Gastroesophageal sphincter (tissue), 4 donors: ENCODE measurements at regions not wholly inside any gene's neighbourhood (a gene's known extent, or its start where the extent isn't known, plus 50 kb on each side); places are given as distances from the start of the nearest gene placed in this dataset.

Experiments
- ATAC-seq: fragments of 150-250 bp; one replicate; pipeline ENCODE4 v1.9.1; 2016; ENCODE audit warnings: mild to moderate bottlenecking, moderate library complexity
- H3K27ac ChIP-seq, 4 donors: fragments of 200-600 bp; sonication (generic) in 3 of 4; 1 replicate in 3 of 4; 2 replicates in 1 of 4; pipeline ENCODE4 v1.5.1; 2016 to 2019
- H3K27me3 ChIP-seq: fragments of 200-600 bp; sonication (generic); one replicate; pipeline ENCODE4 v1.5.1; 2019
- H3K36me3 ChIP-seq, 2 donors: fragments of 200-600 bp; sonication (generic); one replicate each; pipeline ENCODE4 v1.5.1; 2019; ENCODE audit warnings: control low read depth in 1 of 2
- H3K4me1 ChIP-seq, 3 donors: fragments of 200-600 bp; sonication (generic); 1 replicate in 2 of 3; 2 replicates in 1 of 3; pipeline ENCODE4 v1.5.1; 2016 to 2019; ENCODE audit warnings: control low read depth in 2 of 3
- H3K4me3 ChIP-seq, 2 donors: fragments of 200-600 bp; sonication (generic); one replicate each; pipeline ENCODE4 v1.5.1; 2019; ENCODE audit warnings: mild to moderate bottlenecking in 1 of 2, moderate library complexity in 1 of 2
- H3K9me3 ChIP-seq, 3 donors: fragments of 200-600 bp; sonication (generic); one replicate each; pipeline ENCODE4 v1.5.1; 2017 to 2019; ENCODE audit warnings: control low read depth in 2 of 3
- CTCF ChIP-seq, 4 experiments: fragments of 200-600 bp in 2 of 4; fragments of 450-650 bp in 2 of 4; sonication (generic) in 1 of 4; IDR thresholded peaks; one replicate each; pipeline ENCODE4 v1.5.1; 2017 to 2019; ENCODE audit warnings: antibody characterized with exemption in 4 of 4, mild to moderate bottlenecking in 2 of 4, moderate library complexity in 2 of 4
- EP300 ChIP-seq: sonication (generic); formaldehyde crosslinking; IDR thresholded peaks from one replicate; pipeline ENCODE4 v1.6.1; 2017; ENCODE audit warnings: antibody characterized with exemption, mild to moderate bottlenecking
- POLR2A ChIP-seq, 2 donors: fragments of 450-650 bp; IDR thresholded peaks; one replicate each; pipeline ENCODE4 v1.6.1; 2017; ENCODE audit warnings: antibody characterized with exemption in 2 of 2, mild to moderate bottlenecking in 2 of 2, moderate library complexity in 1 of 2
- POLR2AphosphoS5 ChIP-seq: sonication (generic); formaldehyde crosslinking; IDR thresholded peaks from one replicate; pipeline ENCODE4 v1.6.1; 2017; ENCODE audit warnings: antibody characterized with exemption
- WGBS, 2 donors: methylation state at CpG; one replicate each; pipeline ENCODE4 v1.1.5; 2018; ENCODE audit warnings: low coverage in 1 of 2; 5-methylcytosine and 5-hydroxymethylcytosine counted together

DNA sequence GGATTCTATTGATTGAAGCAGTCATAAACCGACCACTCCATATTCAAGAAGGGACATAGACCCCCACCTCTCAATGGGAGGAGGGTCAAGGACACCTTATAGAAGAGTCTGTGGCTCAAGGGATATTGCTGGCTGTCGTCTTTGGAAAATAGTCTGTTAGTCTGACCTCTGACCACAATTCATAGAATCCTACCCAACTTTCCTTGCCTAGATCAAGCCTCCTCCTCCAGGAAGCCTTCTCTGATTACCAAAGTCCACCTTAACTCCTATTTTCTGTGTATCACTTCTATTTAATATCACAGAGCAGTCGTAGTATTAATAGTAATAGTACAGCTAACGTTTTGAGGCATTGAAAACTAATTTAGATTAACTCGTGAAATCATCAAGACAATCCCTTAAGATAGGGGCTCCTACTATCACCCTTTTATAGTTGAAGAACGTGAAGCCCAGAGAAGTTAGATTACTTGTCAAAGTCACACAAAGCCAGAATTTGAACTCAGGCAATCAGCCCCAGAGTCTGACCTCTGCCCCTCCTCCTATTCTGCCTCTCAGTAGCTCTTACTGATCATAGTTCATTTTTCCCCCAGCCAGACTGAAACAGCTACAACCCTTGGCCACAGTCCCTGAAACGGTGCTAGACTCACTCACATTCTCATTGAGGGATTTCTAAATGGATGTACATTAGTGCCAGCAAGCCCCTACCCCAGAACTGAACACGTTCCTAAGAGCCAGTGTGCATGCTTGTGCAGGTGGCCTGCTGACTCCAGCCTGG, 636.6 kb downstream of the MID1IP1 start:
- H3K27me3 ChIP-seq, result no peaks in the 10 kb centered on the region
- 77 to 88% methylated on average over 6 of the region's 8 CpGs for WGBS, 2 donors
- TF ChIP-seq POLR2A (IDR thresholded peaks at IDR 0.05) (no peak), POLR2AphosphoS5 (no peak), CTCF (IDR thresholded peaks at IDR 0.05) (no peak), EP300 (no peak)
- ATAC-seq, result no peak
- no peak overlapping the region for H3K4me3 ChIP-seq
- H3K9me3 ChIP-seq, result no peaks in the 10 kb centered on the region
- H3K36me3 ChIP-seq, result no peaks in the 10 kb centered on the region
- H3K4me1 ChIP-seq, result peaks cover 0 to 9% (median 0%) of the 10 kb centered on the region in 3 donors
- H3K27ac ChIP-seq, result no peak overlapping the region

DNA sequence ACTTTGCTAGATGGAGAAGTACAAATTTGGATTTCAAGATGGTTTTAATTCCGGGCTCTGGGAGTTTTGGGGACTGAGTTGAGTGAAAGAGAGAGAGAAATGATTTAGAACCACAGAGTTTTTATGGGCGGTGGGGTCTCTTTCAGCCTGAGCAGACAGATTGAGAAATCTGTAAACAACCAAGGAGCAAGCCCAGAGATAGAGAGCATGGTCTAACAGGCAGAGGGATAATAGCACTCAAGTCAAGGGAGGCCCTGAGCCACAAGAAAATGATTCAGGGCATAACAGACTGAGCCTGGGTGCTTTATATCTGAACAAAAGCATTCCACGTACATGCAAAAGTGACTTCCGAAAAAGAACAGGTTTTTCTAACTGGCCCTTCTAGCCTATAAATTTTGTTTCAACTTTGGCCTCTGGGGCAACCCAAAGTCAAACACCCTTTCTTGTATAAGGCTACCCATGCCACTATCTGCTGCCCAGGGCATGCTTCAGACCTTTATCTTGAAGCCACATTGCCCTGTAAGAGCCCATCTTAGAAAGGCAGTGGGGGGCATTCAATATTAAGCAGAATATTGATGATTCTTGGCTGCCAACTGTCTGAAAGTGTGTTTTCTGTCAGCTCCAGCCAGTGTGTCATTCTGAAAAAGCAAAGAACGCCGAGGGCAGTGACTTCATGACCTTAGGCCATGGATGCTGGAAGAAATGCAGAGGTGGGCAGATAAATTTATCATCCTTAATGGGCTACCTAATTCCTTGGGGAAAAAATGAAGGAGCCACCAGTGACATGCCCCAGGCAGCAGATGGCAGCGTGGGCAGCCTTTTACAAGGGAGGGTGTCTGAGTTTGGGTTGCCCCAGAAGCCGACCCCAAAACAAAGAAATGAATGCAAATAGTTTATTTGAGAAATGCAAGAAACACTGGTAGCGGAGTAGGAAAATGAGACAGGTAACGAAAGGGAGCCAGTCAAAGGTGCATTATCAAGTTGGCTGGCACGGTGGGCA, 637.6 kb downstream of the MID1IP1 start:
- Histone ChIP-seq H3K4me3 (no peak overlapping the region), H3K27me3 (no peaks in the 10 kb centered on the region), H3K36me3 (no peaks in the 10 kb centered on the region), H3K4me1 (peaks cover 0 to 9% (median 0%) of the 10 kb centered on the region in 3 donors), H3K9me3 (no peaks in the 10 kb centered on the region), H3K27ac (no peak overlapping the region)
- peak in 1 of 4 experiments; percentile 22 for TF ChIP-seq CTCF (IDR thresholded peaks at IDR 0.05)
- TF ChIP-seq POLR2A (IDR thresholded peaks at IDR 0.05), result no peak
- TF ChIP-seq EP300, result no peak
- 71 to 78% methylated on average over 6 to 9 of the region's 11 CpGs for WGBS, 2 donors
- no peak for ATAC-seq

DNA sequence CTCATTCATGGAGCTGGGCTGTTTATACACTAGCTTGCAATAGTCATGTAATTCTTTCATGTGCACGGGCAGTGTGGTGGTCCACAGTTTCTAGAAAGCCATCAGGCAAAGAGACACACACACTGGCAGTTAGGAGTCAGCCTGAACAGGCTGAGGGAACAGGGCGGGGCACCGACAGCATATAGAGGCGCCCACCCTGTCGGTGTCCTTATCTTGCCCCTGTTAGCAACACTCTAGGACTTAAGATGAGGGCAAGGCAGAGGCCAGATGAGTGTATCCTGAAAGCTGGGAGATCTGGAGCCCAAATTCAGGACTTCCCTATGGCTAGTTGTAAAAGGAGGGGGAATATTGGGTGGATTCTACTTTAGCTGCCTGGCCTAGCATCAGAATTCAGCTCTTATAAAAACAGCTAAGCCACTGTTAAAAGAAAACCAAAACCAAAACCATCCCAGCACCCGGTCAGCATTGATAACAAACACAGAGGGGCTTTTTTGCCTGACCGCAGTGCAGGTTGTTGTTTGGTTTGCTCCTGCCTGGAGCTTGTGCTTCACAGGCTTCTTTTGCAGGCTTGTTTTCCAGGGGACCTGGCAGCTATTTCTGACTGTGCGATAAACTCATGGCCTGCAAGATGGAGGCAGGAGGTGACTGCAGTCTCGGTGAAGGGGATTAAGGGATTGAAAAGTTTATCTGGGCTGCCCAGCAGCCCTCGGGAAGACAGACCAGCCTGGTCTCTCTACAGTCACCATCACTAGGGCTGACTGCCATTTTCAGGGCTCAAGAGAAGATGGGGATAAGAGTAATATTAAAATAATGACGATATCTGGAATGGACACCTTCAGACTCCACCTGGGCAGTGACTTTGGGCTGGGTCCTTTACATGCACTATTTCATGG, 638.9 kb downstream of the MID1IP1 start:
- no peak for ATAC-seq
- no peaks in the 10 kb centered on the region for H3K27me3 ChIP-seq
- H3K9me3 ChIP-seq, result no peaks in the 10 kb centered on the region
- no peak overlapping the region for H3K27ac ChIP-seq
- H3K4me3 ChIP-seq, result no peak overlapping the region
- H3K4me1 ChIP-seq, result peaks cover 0 to 9% (median 0%) of the 10 kb centered on the region in 3 donors
- TF ChIP-seq POLR2A (IDR thresholded peaks at IDR 0.05), result no peak
- no peak for TF ChIP-seq POLR2AphosphoS5
- TF ChIP-seq EP300, result no peak
- no peak for TF ChIP-seq CTCF (IDR thresholded peaks at IDR 0.05)
- no peaks in the 10 kb centered on the region for H3K36me3 ChIP-seq
- 51 to 81% methylated on average over 3 to 5 of the region's 11 CpGs for WGBS, 2 donors

GRCh38 chrX:39440799-39441284, 639.6 kb downstream of the MID1IP1 start:
- Histone ChIP-seq H3K9me3 (no peaks in the 10 kb centered on the region), H3K4me1 (peaks cover 0 to 9% (median 0%) of the 10 kb centered on the region in 3 donors), H3K36me3 (no peaks in the 10 kb centered on the region), H3K4me3 (no peak overlapping the region), H3K27me3 (no peaks in the 10 kb centered on the region), H3K27ac (no peak overlapping the region)
- TF ChIP-seq CTCF (IDR thresholded peaks at IDR 0.05) (no peak), POLR2AphosphoS5 (no peak), EP300 (no peak), POLR2A (IDR thresholded peaks at IDR 0.05) (no peak)
- no peak for ATAC-seq
